H1 (cell line): ENCODE measurements at regions not wholly inside any gene's neighbourhood (a gene's known extent, or its start where the extent isn't known, plus 50 kb on each side); places are given as distances from the start of the nearest gene placed in this dataset.

ENCODE experiments used
- EP300 ChIP-seq, 2 experiments: IDR thresholded peaks; 1 replicate in 1 of 2; 2 replicates in 1 of 2; pipeline ENCODE4 v1.6.1; 2011 to 2012; ENCODE audit warnings: low read depth in 2 of 2, low read length in 2 of 2, mild to moderate bottlenecking in 2 of 2, borderline replicate concordance in 1 of 2, inconsistent platforms in 1 of 2, moderate library complexity in 1 of 2
- SP1 ChIP-seq: IDR thresholded peaks from 2 replicates; pipeline ENCODE4 v1.6.1; 2011; ENCODE audit warnings: low read depth, low read length
- TCF12 ChIP-seq: IDR thresholded peaks from 2 replicates; pipeline ENCODE4 v1.6.1; 2011; ENCODE audit warnings: low read depth, mild to moderate bottlenecking, low read length

DNA sequence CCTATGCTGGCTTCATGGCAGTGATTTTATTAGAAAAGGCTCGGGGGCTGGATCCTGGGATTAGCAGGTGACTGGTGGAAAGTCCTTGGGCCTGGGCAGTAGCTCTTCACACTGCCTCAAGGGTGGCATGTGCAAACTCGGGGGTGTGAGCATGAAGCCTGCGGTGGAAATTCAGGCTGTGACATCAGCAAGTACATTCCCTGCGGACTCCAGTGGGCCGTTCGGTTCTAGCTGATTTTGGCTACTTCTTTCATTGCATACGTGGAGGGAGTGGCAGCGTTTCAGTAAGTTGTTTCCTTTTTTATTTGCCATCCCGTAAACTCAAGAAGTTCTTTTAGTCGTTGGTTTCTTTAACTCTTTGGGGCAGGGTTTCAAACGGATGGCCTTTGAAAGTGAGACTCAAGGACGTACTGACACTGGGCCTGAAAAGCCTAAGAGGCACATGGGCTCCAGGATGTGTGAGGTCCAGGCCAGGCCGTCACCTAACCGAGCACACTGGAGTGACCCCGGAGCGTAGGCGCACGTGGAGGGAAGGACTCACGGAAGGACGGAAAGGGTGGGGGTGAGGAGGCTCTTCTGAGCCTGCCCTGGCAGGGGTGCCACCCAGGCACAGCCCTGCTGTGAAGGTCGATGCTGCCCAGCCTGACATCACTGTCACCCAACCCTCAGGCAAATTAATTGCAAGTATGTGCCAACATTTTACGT, 104.0 kb upstream of the FRMD1 start:
- TF ChIP-seq TCF12 (no peak), EP300 (IDR thresholded peaks at IDR 0.05; ENCODE audit: borderline replicate concordance in 1 of 2, low read depth in 2 of 2, low read length in 2 of 2) (no peak), SP1 (no peak)
